NCI-H774 (cell line): ENCODE measurements at regions not wholly inside any gene's neighbourhood (a gene's known extent, or its start where the extent isn't known, plus 50 kb on each side); places are given as distances from the start of the nearest gene placed in this dataset.
A peak's percentile ranks its signal among the peaks of the same experiment; 100 is the strongest.

ENCODE experiments used
- DNase-seq: peaks from one replicate; lab custom pipeline; 2025; lab: John Stamatoyannopoulos, UW

GRCh38 chr6:169847901-169848311, 96.5 kb downstream of the ERMARD start:
- DNase-seq, result no peak

- DNase-seq, result no peak
Measured at GRCh38 chr6:169847141-169847674, 95.8 kb downstream of the ERMARD start.

GRCh38 chr6:169846286-169847056, 95.0 kb downstream of the ERMARD start:
- no peak for DNase-seq

GRCh38 chr6:169845426-169846285, 94.2 kb downstream of the ERMARD start:
- no peak for DNase-seq

- DNase-seq, result no peak
Measured at GRCh38 chr6:169844946-169845345, 93.5 kb downstream of the ERMARD start.

GRCh38 chr6:169843991-169844390, 92.6 kb downstream of the ERMARD start:
- no peak for DNase-seq

GRCh38 chr6:169843110-169843509, 91.7 kb downstream of the ERMARD start:
- no peak for DNase-seq

- no peak for DNase-seq
Measured at GRCh38 chr6:169841907-169842606, 90.6 kb downstream of the ERMARD start.

- DNase-seq, result no peak
Measured at GRCh38 chr6:169841251-169841650, 89.8 kb downstream of the ERMARD start.

GRCh38 chr6:169839898-169840631, 88.6 kb downstream of the ERMARD start:
- DNase-seq, result no peak

- DNase-seq, result no peak
Measured at GRCh38 chr6:169839493-169839892, 88.1 kb downstream of the ERMARD start.

- DNase-seq, result no peak
Measured at GRCh38 chr6:169839029-169839481, 87.6 kb downstream of the ERMARD start.

- DNase-seq, result no peak
Measured at GRCh38 chr6:169838346-169839028, 87.1 kb downstream of the ERMARD start.

- DNase-seq, result no peak
Measured at GRCh38 chr6:169837529-169838250, 86.3 kb downstream of the ERMARD start.

GRCh38 chr6:169833258-169833794, 81.9 kb downstream of the ERMARD start:
- no peak for DNase-seq

GRCh38 chr6:169832247-169832948, 81.0 kb downstream of the ERMARD start:
- DNase-seq, result peak; percentile 49

GRCh38 chr6:169831450-169832246, 80.2 kb downstream of the ERMARD start:
- DNase-seq, result peak; percentile 93
